SK-N-SH treated with all-trans-retinoic acid at 6 μM for 48 hours (cell line): ENCODE measurements at regions not wholly inside any gene's neighbourhood (a gene's known extent, or its start where the extent isn't known, plus 50 kb on each side); places are given as distances from the start of the nearest gene placed in this dataset.

Source experiments
- ARNTL ChIP-seq: fragments of 450-650 bp; formaldehyde crosslinking; IDR thresholded peaks from 2 replicates; pipeline ENCODE4 v1.5.0; 2020; ENCODE audit warnings: low read depth, mild to moderate bottlenecking, moderate library complexity, borderline replicate concordance
- CREB5 ChIP-seq: fragments of 250-450 bp; sonication (Bioruptor Pico); IDR thresholded peaks from 2 replicates; pipeline ENCODE4 v1.5.1; 2020; ENCODE audit warnings: low read depth, mild to moderate bottlenecking, moderate library complexity
- CSDC2 ChIP-seq: fragments of 250-450 bp; sonication (Bioruptor Pico); IDR thresholded peaks from 2 replicates; pipeline ENCODE4 v1.5.0; 2020; ENCODE audit warnings: mild to moderate bottlenecking, moderate library complexity
- ESRRG ChIP-seq: fragments of 250-450 bp; sonication (Bioruptor Pico); IDR thresholded peaks from 2 replicates; pipeline ENCODE4 v1.6.1; 2021; ENCODE audit warnings: mild to moderate bottlenecking
- ISL1 ChIP-seq: fragments of 250-450 bp; sonication (Bioruptor Pico); IDR thresholded peaks from 2 replicates; pipeline ENCODE4 v2.1.2; 2022; ENCODE audit warnings: mild to moderate bottlenecking, moderate library complexity
- OSR1 ChIP-seq: fragments of 250-450 bp; sonication (Bioruptor Pico); IDR thresholded peaks from 2 replicates; pipeline ENCODE4 v1.8.0; 2022; ENCODE audit warnings: moderate library complexity, mild to moderate bottlenecking, inconsistent platforms
- PATZ1 ChIP-seq: fragments of 250-450 bp; sonication (Bioruptor Pico); IDR thresholded peaks from 2 replicates; pipeline ENCODE4 v1.8.0; 2020; ENCODE audit warnings: mild to moderate bottlenecking, moderate library complexity, borderline replicate concordance
- RARB ChIP-seq: fragments of 250-450 bp; sonication (Bioruptor Pico); IDR thresholded peaks from 2 replicates; pipeline ENCODE4 v1.8.0; 2021; ENCODE audit warnings: mild to moderate bottlenecking, moderate library complexity
- SNAI2 ChIP-seq: fragments of 250-450 bp; sonication (Bioruptor Pico); IDR thresholded peaks from 2 replicates; pipeline ENCODE4 v1.5.0; 2020; ENCODE audit warnings: mild to moderate bottlenecking, moderate library complexity
- TOX ChIP-seq: fragments of 250-450 bp; sonication (Bioruptor Pico); IDR thresholded peaks from 2 replicates; pipeline ENCODE4 v1.8.0; 2021; ENCODE audit warnings: mild to moderate bottlenecking, moderate library complexity, borderline replicate concordance
- ZC3H10 ChIP-seq: fragments of 250-450 bp; sonication (Bioruptor Pico); IDR thresholded peaks from 2 replicates; pipeline ENCODE4 v1.5.1; 2021; ENCODE audit warnings: mild to moderate bottlenecking, moderate library complexity
- ZFP3 ChIP-seq: fragments of 250-450 bp; sonication (Bioruptor Pico); IDR thresholded peaks from 2 replicates; pipeline ENCODE4 v1.5.0; 2020; ENCODE audit warnings: mild to moderate bottlenecking, moderate library complexity
- ZFP30 ChIP-seq: fragments of 450-650 bp; formaldehyde crosslinking; IDR thresholded peaks from 2 replicates; pipeline ENCODE4 v1.5.0; 2022; ENCODE audit warnings: mild to moderate bottlenecking, moderate library complexity
- ZNF8 ChIP-seq: fragments of 450-650 bp; formaldehyde crosslinking; IDR thresholded peaks from 2 replicates; pipeline ENCODE4 v1.5.0; 2020; ENCODE audit warnings: mild to moderate bottlenecking, moderate library complexity

GRCh38 chr6:21467091-21467490, 126.5 kb upstream of the SOX4 start:
- TF ChIP-seq ZNF8 (CRISPR knock-in tag): no peak
- TF ChIP-seq SNAI2: no peak
- no peak for TF ChIP-seq ZFP3 (CRISPR knock-in tag)
- TF ChIP-seq CREB5: no peak
- no peak for TF ChIP-seq CSDC2
- TF ChIP-seq ZFP30: no peak
- no peak for TF ChIP-seq TOX (CRISPR knock-in tag)
- no peak for TF ChIP-seq ISL1 (CRISPR knock-in tag)
- no peak for TF ChIP-seq ARNTL (CRISPR knock-in tag)
- no peak for TF ChIP-seq RARB
- TF ChIP-seq PATZ1: no peak
- TF ChIP-seq OSR1 (CRISPR knock-in tag): no peak
- no peak for TF ChIP-seq ZC3H10
- TF ChIP-seq ESRRG: no peak
